ENCODE measurements at regions not wholly inside any gene's neighbourhood (a gene's known extent, or its start where the extent isn't known, plus 50 kb on each side); places are given as distances from the start of the nearest gene placed in this dataset.

GRCh38 chr5:174412374-174412773, 312.0 kb upstream of the MSX2 start:
- H3K56ac ChIP-seq (replicated peaks; ENCODE audit: insufficient read length, low read depth, low read length), result no peak overlapping the region
- H3K4me2 ChIP-seq (ENCODE audit: insufficient read depth in 1 of 2, low read depth in 2 of 2, low read length in 2 of 2), result no peak overlapping the region
- H2BK20ac ChIP-seq (ENCODE audit: low read length), result no peak overlapping the region
- no peak for FAIRE-seq
- H4K8ac ChIP-seq (ENCODE audit: extremely low read depth, insufficient read depth, low read length), result no peak overlapping the region
- H2BK15ac ChIP-seq (ENCODE audit: low read length), result no peak overlapping the region
- H3K18ac ChIP-seq (ENCODE audit: extremely low read depth, low read length), result no peak overlapping the region
- H2BK120ac ChIP-seq (replicated peaks; ENCODE audit: low read depth, low read length), result no peak overlapping the region
- no peaks in the 10 kb centered on the region for H3K36me3 ChIP-seq (ENCODE audit: control insufficient read depth in 2 of 4, insufficient read depth in 4 of 4, low read length in 3 of 4)
- no peak for DNase-seq (ENCODE audit: low read depth in 1 of 2, low spot score in 2 of 2)
- no peak overlapping the region for H3K9ac ChIP-seq (replicated peaks in 1 of 4; ENCODE audit: extremely low read depth in 1 of 4, low read depth in 3 of 4, low read length in 3 of 4)
- no peak overlapping the region for H3K4ac ChIP-seq (replicated peaks; ENCODE audit: insufficient read length, low read depth, low read length)
- ChIA-PET POLR2A (ENCODE audit: partially characterized antibody) (no interaction called here), CTCF (ENCODE audit: partially characterized antibody) (interaction anchor here (0.5 to 3.4 kb wide), 3 partner anchors 11 to 135 kb away, joined by 3 to 21 read pairs (median 3); no protein-coding TSS in a partner anchor)
- H3K9me3 ChIP-seq (ENCODE audit: insufficient read depth in 2 of 2, low read depth in 1 of 2, low read length in 1 of 2), result no peaks in the 10 kb centered on the region; a peak in 1 of 4 replicates
- no peak overlapping the region for H3K23ac ChIP-seq (ENCODE audit: insufficient read length)
- H4K20me1 ChIP-seq (replicated peaks in 1 of 2; ENCODE audit: control insufficient read depth in 1 of 2, insufficient read depth in 2 of 2, low read length in 2 of 2), result no peaks in the 10 kb centered on the region
- no peaks in the 10 kb centered on the region for H3K23me2 ChIP-seq (ENCODE audit: low read depth, low read length)
- H4K91ac ChIP-seq (replicated peaks; ENCODE audit: insufficient read length, low read length), result no peak overlapping the region
- H3K4me1 ChIP-seq (replicated peaks in 1 of 4; ENCODE audit: control insufficient read depth in 3 of 4, insufficient read depth in 4 of 4, low read length in 3 of 4), result no peaks in the 10 kb centered on the region
- H3K79me1 ChIP-seq (ENCODE audit: low read depth, low read length), result no peaks in the 10 kb centered on the region
- H3K14ac ChIP-seq (ENCODE audit: insufficient read length), result no peak overlapping the region
- WGBS, 2 experiments (ENCODE audit: extremely low coverage in 1 of 2, insufficient coverage in 1 of 2, insufficient read length in 1 of 2, insufficient replicate concordance in 2 of 2, low coverage in 1 of 2, low lambda C conversion rate in 2 of 2, missing lambda C conversion rate in 1 of 2), result 82% methylated on average over 1 of the region's 1 CpG; no CpG with 5 or more reads in 1 of the 2 experiments
- H3K79me2 ChIP-seq (ENCODE audit: control insufficient read depth in 1 of 2, insufficient read depth in 2 of 2, low read length in 2 of 2), result no peaks in the 10 kb centered on the region
- no peak overlapping the region for H3K4me3 ChIP-seq (ENCODE audit: extremely low read depth in 1 of 4, insufficient read depth in 2 of 4, low read depth in 3 of 4, low read length in 4 of 4)
- no peak overlapping the region for H2AFZ ChIP-seq (ENCODE audit: low read length)
- H3K27me3 ChIP-seq (replicated peaks in 1 of 4; ENCODE audit: control insufficient read depth in 3 of 4, extremely low read depth in 1 of 4, insufficient read depth in 3 of 4, low read length in 3 of 4), result no peaks in the 10 kb centered on the region; a peak in 1 of 7 replicates
- no peak overlapping the region for H4K5ac ChIP-seq (ENCODE audit: insufficient read length, low read depth, low read length)
- H2BK12ac ChIP-seq (ENCODE audit: low read depth, low read length), result no peak overlapping the region
- no peak overlapping the region for H3K27ac ChIP-seq (ENCODE audit: low read depth, low read length)
- H2BK5ac ChIP-seq (ENCODE audit: low read depth, low read length), result no peak overlapping the region
- no peak overlapping the region for H2AK5ac ChIP-seq (ENCODE audit: low read depth, low read length)
- no peak for TF ChIP-seq RNF2 (IDR thresholded peaks at IDR 0.05; ENCODE audit: borderline replicate concordance, low read depth, low read length, missing control alignments, poor library complexity, severe bottlenecking)
- TF ChIP-seq TAF7 (optimal IDR thresholded peaks at IDR 0.05; ENCODE audit: borderline replicate concordance, low read depth, low read length), result no peak
- TF ChIP-seq SIX5 (IDR thresholded peaks at IDR 0.05; ENCODE audit: low read depth, low read length), result no peak
- TF ChIP-seq BACH1 (IDR thresholded peaks at IDR 0.05; ENCODE audit: low read length), result no peak
- no peak for TF ChIP-seq ATF3 (IDR thresholded peaks at IDR 0.05; ENCODE audit: insufficient read depth, low read depth, low read length)
- no peak for TF ChIP-seq GABPA (IDR thresholded peaks at IDR 0.05; ENCODE audit: borderline replicate concordance, insufficient read depth, low read length)
- no peak for TF ChIP-seq HDAC2 (IDR thresholded peaks at IDR 0.05; ENCODE audit: borderline replicate concordance in 1 of 2, low read depth in 2 of 2, low read length in 2 of 2)
- no peak for TF ChIP-seq CBX8 (IDR thresholded peaks at IDR 0.05; ENCODE audit: borderline replicate concordance, low read depth, low read length)
- TF ChIP-seq MAX (IDR thresholded peaks at IDR 0.05), result no peak
- no peak for TF ChIP-seq SP2 (IDR thresholded peaks at IDR 0.05; ENCODE audit: low read length)
- no peak for TF ChIP-seq RAD21 (IDR thresholded peaks at IDR 0.05 in 1 of 2, conservative IDR thresholded peaks at IDR 0.05 in 1 of 2; ENCODE audit: low read depth in 2 of 2, low read length in 2 of 2)
